ENCODE measurements at regions not wholly inside any gene's neighbourhood (a gene's known extent, or its start where the extent isn't known, plus 50 kb on each side); places are given as distances from the start of the nearest gene placed in this dataset.

GRCh38 chr4:111013846-111014245 is 391.0 kb upstream of the PITX2 start:
- Histone ChIP-seq H3K36me3 (ENCODE audit: control insufficient read depth, insufficient read depth, low read length) (no peaks in the 10 kb centered on the region), H3K4me3 (ENCODE audit: low read depth, low read length) (no peak overlapping the region), H3K27me3 (ENCODE audit: control insufficient read depth, insufficient read depth, low read length) (no peaks in the 10 kb centered on the region)
- no peak for TF ChIP-seq CTCF (IDR thresholded peaks at IDR 0.05; ENCODE audit: insufficient read depth, low read depth, low read length)
- no peak for DNase-seq (ENCODE audit: low read depth)
- CTCF ChIA-PET: no interaction called here
- POLR2A ChIA-PET: no interaction called here

- DNase-seq (ENCODE audit: low read depth): no peak
- H3K4me3 ChIP-seq (ENCODE audit: low read depth, low read length): no peak overlapping the region
- no peak for TF ChIP-seq CTCF (IDR thresholded peaks at IDR 0.05; ENCODE audit: insufficient read depth, low read depth, low read length)
- ChIA-PET POLR2A (no interaction called here), CTCF (no interaction called here)
- no peaks in the 10 kb centered on the region for H3K27me3 ChIP-seq (ENCODE audit: control insufficient read depth, insufficient read depth, low read length)
- no peaks in the 10 kb centered on the region for H3K36me3 ChIP-seq (ENCODE audit: control insufficient read depth, insufficient read depth, low read length)
Measured at GRCh38 chr4:111014537-111014936, 391.7 kb upstream of the PITX2 start.

- ChIA-PET CTCF (no interaction called here), POLR2A (no interaction called here)
- DNase-seq (ENCODE audit: low read depth): no peak
- no peaks in the 10 kb centered on the region for H3K27me3 ChIP-seq (ENCODE audit: control insufficient read depth, insufficient read depth, low read length)
- no peak overlapping the region for H3K4me3 ChIP-seq (ENCODE audit: low read depth, low read length)
- H3K36me3 ChIP-seq (ENCODE audit: control insufficient read depth, insufficient read depth, low read length): no peaks in the 10 kb centered on the region
- no peak for TF ChIP-seq CTCF (IDR thresholded peaks at IDR 0.05; ENCODE audit: insufficient read depth, low read depth, low read length)
Measured at GRCh38 chr4:111016416-111016815, 393.5 kb upstream of the PITX2 start.

- no peaks in the 10 kb centered on the region for H3K27me3 ChIP-seq (ENCODE audit: control insufficient read depth, insufficient read depth, low read length)
- H3K4me3 ChIP-seq (ENCODE audit: low read depth, low read length): no peak overlapping the region
- no peak for TF ChIP-seq CTCF (IDR thresholded peaks at IDR 0.05; ENCODE audit: insufficient read depth, low read depth, low read length)
- ChIA-PET CTCF (interaction anchor here (0.7 kb wide), 1 partner anchor 1162 kb away, joined by 3 read pairs; no protein-coding TSS in a partner anchor), POLR2A (no interaction called here)
- no peak for DNase-seq (ENCODE audit: low read depth)
- no peaks in the 10 kb centered on the region for H3K36me3 ChIP-seq (ENCODE audit: control insufficient read depth, insufficient read depth, low read length)
Measured at GRCh38 chr4:111018216-111018615, 395.3 kb upstream of the PITX2 start.

GRCh38 chr4:111020476-111020875 is 397.6 kb upstream of the PITX2 start:
- Histone ChIP-seq H3K36me3 (ENCODE audit: control insufficient read depth, insufficient read depth, low read length) (no peaks in the 10 kb centered on the region), H3K4me3 (ENCODE audit: low read depth, low read length) (no peak overlapping the region), H3K27me3 (ENCODE audit: control insufficient read depth, insufficient read depth, low read length) (no peaks in the 10 kb centered on the region)
- TF ChIP-seq CTCF (IDR thresholded peaks at IDR 0.05; ENCODE audit: insufficient read depth, low read depth, low read length): no peak
- ChIA-PET CTCF (no interaction called here), POLR2A (no interaction called here)
- DNase-seq (ENCODE audit: low read depth): no peak
